H1 (cell line): ENCODE measurements at regions not wholly inside any gene's neighbourhood (a gene's known extent, or its start where the extent isn't known, plus 50 kb on each side); places are given as distances from the start of the nearest gene placed in this dataset.

ENCODE experiments used
- CTCF ChIA-PET: fragments of 300-600 bp; sonication (Branson Sonifier 250); formaldehyde crosslinking; loops from one replicate; lab custom pipeline; 2021; ENCODE audit not compliant: partially characterized antibody; lab: Charles Lee
- POLR2A ChIA-PET: fragments of 300-600 bp; sonication (Branson Sonifier 250); formaldehyde crosslinking; loops from one replicate; lab custom pipeline; 2021; ENCODE audit warnings: inconsistent platforms; ENCODE audit not compliant: partially characterized antibody; lab: Charles Lee
- DNase-seq, 2 experiments: peaks; one replicate each; pipeline versions ENCODE4 v3.0.0 to v3.0.0-alpha.2; 2010 to 2022; ENCODE audit warnings: low spot score in 2 of 2, low read depth in 1 of 2, mixed read lengths in 1 of 2
- FAIRE-seq: peaks from 2 replicates; lab custom pipeline; 2011; peaks lifted over from hg19 to GRCh38; lab: Jason Lieb, UNC
- H2AFZ ChIP-seq: 2 replicates; pipeline ENCODE4 v1.8.1; 2012; ENCODE audit warnings: low read length, inconsistent platforms
- H2AK5ac ChIP-seq: 2 replicates; pipeline ENCODE4 v1.6.1; 2013; ENCODE audit warnings: low read depth, low read length
- H2BK120ac ChIP-seq: replicated peaks from 2 replicates; pipeline ENCODE3; 2013; ENCODE audit warnings: low read depth, low read length, inconsistent platforms
- H2BK12ac ChIP-seq: 2 replicates; pipeline ENCODE4 v1.6.1; 2013; ENCODE audit warnings: low read depth, low read length
- H2BK15ac ChIP-seq: 2 replicates; pipeline ENCODE4 v1.6.1; 2013; ENCODE audit warnings: low read length
- H2BK20ac ChIP-seq: 2 replicates; pipeline ENCODE4 v1.6.1; 2013; ENCODE audit warnings: low read length
- H2BK5ac ChIP-seq: 2 replicates; pipeline ENCODE4 v1.6.1; 2013; ENCODE audit warnings: low read depth, low read length
- H3K14ac ChIP-seq: 2 replicates; pipeline ENCODE4 v1.6.1; 2013; ENCODE audit warnings: inconsistent platforms; ENCODE audit not compliant: insufficient read length
- H3K18ac ChIP-seq: 2 replicates; pipeline ENCODE4 v1.6.1; 2013; ENCODE audit warnings: low read length; ENCODE audit errors: extremely low read depth
- H3K23ac ChIP-seq: 2 replicates; pipeline ENCODE4 v1.6.1; 2013; ENCODE audit warnings: inconsistent platforms; ENCODE audit not compliant: insufficient read length
- H3K23me2 ChIP-seq: 2 replicates; pipeline ENCODE4 v1.6.1; 2013; ENCODE audit warnings: low read depth, low read length
- H3K27ac ChIP-seq: 2 replicates; pipeline ENCODE4 v1.6.1; 2011; ENCODE audit warnings: low read depth, low read length, inconsistent platforms
- H3K27me3 ChIP-seq, 4 experiments: replicated peaks in 1 of 4; 1 replicate in 1 of 4; 2 replicates in 3 of 4; pipeline versions ENCODE4 v1.6.1 to v1.8.1; 2011 to 2013; ENCODE audit warnings: low read length in 3 of 4, mild to moderate bottlenecking in 3 of 4, inconsistent platforms in 2 of 4, mixed read lengths in 2 of 4, moderate library complexity in 1 of 4; ENCODE audit not compliant: control insufficient read depth in 3 of 4, insufficient read depth in 3 of 4; ENCODE audit errors: extremely low read depth in 1 of 4
- H3K36me3 ChIP-seq, 4 experiments: 2 replicates each; pipeline versions ENCODE4 v1.6.1 to v1.8.1; 2011 to 2013; ENCODE audit warnings: mild to moderate bottlenecking in 4 of 4, low read length in 3 of 4, moderate library complexity in 2 of 4, control low read depth in 1 of 4, inconsistent platforms in 1 of 4; ENCODE audit not compliant: insufficient read depth in 4 of 4, control insufficient read depth in 2 of 4
- H3K4ac ChIP-seq: replicated peaks from 2 replicates; pipeline ENCODE3; 2013; ENCODE audit warnings: low read length, low read depth, mixed read lengths, inconsistent platforms; ENCODE audit not compliant: insufficient read length
- H3K4me1 ChIP-seq, 4 experiments: replicated peaks in 1 of 4; 1 replicate in 1 of 4; 2 replicates in 3 of 4; pipeline versions ENCODE4 v1.6.1 to v1.8.1; 2011 to 2013; ENCODE audit warnings: low read length in 3 of 4, inconsistent platforms in 2 of 4, mixed read lengths in 1 of 4; ENCODE audit not compliant: insufficient read depth in 4 of 4, control insufficient read depth in 3 of 4
- H3K4me2 ChIP-seq, 2 experiments: 2 replicates each; pipeline versions ENCODE4 v1.6.1 to v1.8.1; 2011 to 2013; ENCODE audit warnings: low read depth in 2 of 2, low read length in 2 of 2, control low read depth in 1 of 2, inconsistent platforms in 1 of 2, mild to moderate bottlenecking in 1 of 2; ENCODE audit not compliant: insufficient read depth in 1 of 2
- H3K4me3 ChIP-seq, 4 experiments: fragments of 200-600, 300-600 bp in 1 of 4; sonication (generic), shearing (Covaris generic), sonication (Bioruptor Twin) in 1 of 4; 2 replicates each; pipeline versions ENCODE4 v1.5.1 to v1.8.1; 2011 to 2016; ENCODE audit warnings: low read length in 4 of 4, low read depth in 3 of 4, control low read depth in 2 of 4, inconsistent platforms in 2 of 4, mild to moderate bottlenecking in 2 of 4, mixed read lengths in 1 of 4, moderate library complexity in 1 of 4; ENCODE audit not compliant: insufficient read depth in 2 of 4; ENCODE audit errors: extremely low read depth in 1 of 4
- H3K56ac ChIP-seq: replicated peaks from 2 replicates; pipeline ENCODE3; 2013; ENCODE audit warnings: low read depth, mild to moderate bottlenecking, mixed read lengths, low read length, inconsistent platforms; ENCODE audit not compliant: insufficient read length
- H3K79me1 ChIP-seq: 2 replicates; pipeline ENCODE4 v1.6.1; 2013; ENCODE audit warnings: low read depth, low read length, control low read depth
- H3K79me2 ChIP-seq, 2 experiments: 2 replicates each; pipeline versions ENCODE4 v1.6.1 to v1.8.1; 2012 to 2013; ENCODE audit warnings: low read length in 2 of 2, mild to moderate bottlenecking in 2 of 2, inconsistent platforms in 1 of 2; ENCODE audit not compliant: insufficient read depth in 2 of 2, control insufficient read depth in 1 of 2
- H3K9ac ChIP-seq, 4 experiments: replicated peaks in 1 of 4; 1 replicate in 1 of 4; 2 replicates in 3 of 4; pipeline versions ENCODE4 v1.6.1 to v1.8.1; 2011 to 2013; ENCODE audit warnings: low read depth in 3 of 4, low read length in 3 of 4, control low read depth in 2 of 4, mild to moderate bottlenecking in 2 of 4, moderate library complexity in 2 of 4, inconsistent platforms in 1 of 4; ENCODE audit errors: extremely low read depth in 1 of 4
- H3K9me3 ChIP-seq, 2 experiments: 2 replicates each; pipeline versions ENCODE4 v1.6.1 to v1.8.1; 2012 to 2013; ENCODE audit warnings: mild to moderate bottlenecking in 2 of 2, moderate library complexity in 2 of 2, control low read depth in 1 of 2, inconsistent platforms in 1 of 2, low read depth in 1 of 2, low read length in 1 of 2, mixed read lengths in 1 of 2; ENCODE audit not compliant: insufficient read depth in 2 of 2
- H4K20me1 ChIP-seq, 2 experiments: replicated peaks in 1 of 2; 2 replicates each; pipeline versions ENCODE3 to v1.8.1; 2011 to 2013; ENCODE audit warnings: inconsistent platforms in 2 of 2, low read length in 2 of 2, mild to moderate bottlenecking in 1 of 2; ENCODE audit not compliant: insufficient read depth in 2 of 2, control insufficient read depth in 1 of 2
- H4K5ac ChIP-seq: 2 replicates; pipeline ENCODE4 v1.6.1; 2013; ENCODE audit warnings: low read length, low read depth, mixed read lengths, inconsistent platforms; ENCODE audit not compliant: insufficient read length
- H4K8ac ChIP-seq: 2 replicates; pipeline ENCODE4 v1.8.0; 2013; ENCODE audit warnings: mild to moderate bottlenecking, moderate library complexity, low read length, inconsistent platforms; ENCODE audit not compliant: insufficient read depth; ENCODE audit errors: extremely low read depth
- H4K91ac ChIP-seq: replicated peaks from 2 replicates; pipeline ENCODE3; 2013; ENCODE audit warnings: low read length, mixed read lengths, inconsistent platforms; ENCODE audit not compliant: insufficient read length
- CTCF ChIP-seq, 3 experiments: IDR thresholded peaks; 1 replicate in 2 of 3; 2 replicates in 1 of 3; pipeline versions ENCODE4 v1.5.1 to v1.6.1; 2011; ENCODE audit warnings: low read length in 3 of 3, mild to moderate bottlenecking in 3 of 3, inconsistent platforms in 2 of 3, low read depth in 1 of 3, moderate library complexity in 1 of 3; ENCODE audit not compliant: insufficient read depth in 1 of 3; ENCODE audit errors: control extremely low read depth in 1 of 3
- HDAC6 ChIP-seq: IDR thresholded peaks from one replicate; pipeline ENCODE4 v1.7.1; 2012; ENCODE audit warnings: low read depth, mild to moderate bottlenecking, inconsistent platforms, low read length, moderate library complexity
- MAFK ChIP-seq: IDR thresholded peaks from 2 replicates; pipeline ENCODE4 v1.6.1; 2012; ENCODE audit warnings: low read depth, mild to moderate bottlenecking, improper control_type of control experiment, low read length
- POLR2A ChIP-seq, 2 experiments: IDR thresholded peaks; 1 replicate in 1 of 2; 2 replicates in 1 of 2; pipeline ENCODE4 v1.6.1; 2011; ENCODE audit warnings: low read depth in 2 of 2, low read length in 2 of 2, mild to moderate bottlenecking in 2 of 2; ENCODE audit errors: control extremely low read depth in 1 of 2
- RAD21 ChIP-seq, 2 experiments: IDR thresholded peaks in 1 of 2; conservative IDR thresholded peaks in 1 of 2; 2 replicates each; pipeline ENCODE4 v1.6.1; 2011; ENCODE audit warnings: low read depth in 2 of 2, low read length in 2 of 2, improper control_type of control experiment in 1 of 2, inconsistent platforms in 1 of 2, mild to moderate bottlenecking in 1 of 2, moderate library complexity in 1 of 2
- RFX5 ChIP-seq: IDR thresholded peaks from 2 replicates; pipeline ENCODE4 v1.6.1; 2011; ENCODE audit warnings: low read depth, low read length, improper control_type of control experiment, borderline replicate concordance
- SIN3A ChIP-seq, 2 experiments: IDR thresholded peaks in 1 of 2; conservative IDR thresholded peaks in 1 of 2; 2 replicates each; pipeline ENCODE4 v1.6.1; 2011 to 2012; ENCODE audit warnings: low read length in 2 of 2, improper control_type of control experiment in 1 of 2, low read depth in 1 of 2, mild to moderate bottlenecking in 1 of 2
- TAF1 ChIP-seq: IDR thresholded peaks from 2 replicates; pipeline ENCODE4 v1.6.1; 2011; ENCODE audit warnings: mild to moderate bottlenecking, low read depth, low read length
- YY1 ChIP-seq: IDR thresholded peaks from 2 replicates; pipeline ENCODE4 v1.6.1; 2011; ENCODE audit warnings: low read depth, mild to moderate bottlenecking, low read length
- WGBS, 2 experiments: shearing (Covaris generic) in 1 of 2; methylation state at CpG; one replicate each; pipeline versions ENCODE4 v1.1.6 to v1.1.7; 2013 to 2015; ENCODE audit warnings: low lambda C conversion rate in 2 of 2, mixed read lengths in 2 of 2, inconsistent platforms in 1 of 2, low coverage in 1 of 2, missing lambda C conversion rate in 1 of 2; ENCODE audit not compliant: insufficient replicate concordance in 2 of 2, insufficient coverage in 1 of 2, insufficient read length in 1 of 2; ENCODE audit errors: extremely low coverage in 1 of 2, missing lambda C conversion rate in 1 of 2; 5-methylcytosine and 5-hydroxymethylcytosine counted together

- WGBS, 2 experiments, result 73% methylated on average over 5 of the region's 7 CpGs; no CpG with 5 or more reads in 1 of the 2 experiments
- no peak overlapping the region for H2BK15ac ChIP-seq
- no peak overlapping the region for H2AFZ ChIP-seq
Measured at GRCh38 chr15:23823508-23823907, 136.4 kb upstream of the NDN start.

More at GRCh38 chr15:23823508-23823907, 136.4 kb upstream of the NDN start:
- H3K4me3 ChIP-seq, result no peak overlapping the region
- TF ChIP-seq POLR2A (IDR thresholded peaks at IDR 0.05; ENCODE audit: control extremely low read depth in 1 of 2, low read depth in 2 of 2, low read length in 2 of 2) (no peak), MAFK (no peak), SIN3A (conservative IDR thresholded peaks at IDR 0.05 in 1 of 2, IDR thresholded peaks at IDR 0.05 in 1 of 2; ENCODE audit: low read depth in 1 of 2, low read length in 2 of 2) (no peak), HDAC6 (no peak), YY1 (0 out of 2 replicates have a peak, but pooled peaks have one; percentile 63), RAD21 (IDR thresholded peaks at IDR 0.05 in 1 of 2, conservative IDR thresholded peaks at IDR 0.05 in 1 of 2; ENCODE audit: low read depth in 2 of 2, low read length in 2 of 2) (peak; percentile 81 to 85), RFX5 (no peak), TAF1 (no peak), CTCF (IDR thresholded peaks at IDR 0.05; ENCODE audit: control extremely low read depth in 1 of 3, insufficient read depth in 1 of 3, low read depth in 1 of 3, low read length in 3 of 3) (peak; percentile 75 to 98 (median 90))
- no peak overlapping the region for H2BK5ac ChIP-seq
- H3K36me3 ChIP-seq, result no peaks in the 10 kb centered on the region
- H3K4me2 ChIP-seq, result no peak overlapping the region
- FAIRE-seq, result no peak
- H3K14ac ChIP-seq, result no peak overlapping the region
- H2BK12ac ChIP-seq, result no peak overlapping the region
- no peaks in the 10 kb centered on the region for H3K79me1 ChIP-seq
- H3K79me2 ChIP-seq, result no peaks in the 10 kb centered on the region
- H3K4me1 ChIP-seq, result no peaks in the 10 kb centered on the region
- ChIA-PET POLR2A (no interaction called here), CTCF (interaction anchor here (0.6 to 2.0 kb wide), 11 partner anchors 15 to 771 kb away, joined by 3 to 5 read pairs (median 3); no protein-coding TSS in a partner anchor)
- DNase-seq, result peak; percentile 56 to 76
- H4K5ac ChIP-seq, result no peak overlapping the region
- no peak overlapping the region for H2BK120ac ChIP-seq
- H3K27me3 ChIP-seq, result no peaks in the 10 kb centered on the region
- H4K20me1 ChIP-seq, result no peaks in the 10 kb centered on the region
- no peak overlapping the region for H3K27ac ChIP-seq
- H3K56ac ChIP-seq, result no peak overlapping the region
- no peak overlapping the region for H4K91ac ChIP-seq
- H3K18ac ChIP-seq, result no peak overlapping the region
- H3K4ac ChIP-seq, result no peak overlapping the region
- no peak overlapping the region for H2AK5ac ChIP-seq
- H3K23ac ChIP-seq, result no peak overlapping the region
- peaks cover 11 to 23% of the 10 kb centered on the region in 2 experiments for H3K9me3 ChIP-seq
- H4K8ac ChIP-seq, result no peak overlapping the region
- H3K9ac ChIP-seq, result no peak overlapping the region
- H3K23me2 ChIP-seq, result no peaks in the 10 kb centered on the region
- H2BK20ac ChIP-seq, result no peak overlapping the region
